ENCODE measurements at regions not wholly inside any gene's neighbourhood (a gene's known extent, or its start where the extent isn't known, plus 50 kb on each side); places are given as distances from the start of the nearest gene placed in this dataset.

DNA sequence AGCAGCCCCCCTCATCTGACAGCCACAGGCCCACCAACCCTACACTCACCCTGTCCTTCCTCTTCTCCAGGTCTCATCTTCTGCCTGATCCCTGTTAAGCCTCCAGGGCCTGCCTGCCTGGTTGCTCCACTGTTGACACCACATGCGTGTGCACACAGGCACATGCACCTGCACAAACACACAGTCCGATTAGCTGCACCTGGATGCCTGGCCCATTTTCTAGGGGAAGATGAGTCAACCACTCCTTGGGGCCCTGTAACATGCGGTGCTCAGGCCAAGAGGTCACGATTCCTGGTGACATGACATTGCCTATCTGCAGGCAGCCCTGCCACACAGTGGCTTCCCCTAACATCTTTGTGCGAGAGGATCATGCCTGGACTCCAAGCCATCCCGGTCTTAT is 498.4 kb downstream of the BCOR start:
- no peak for TF ChIP-seq POLR2A (IDR thresholded peaks at IDR 0.05)
- no peak for TF ChIP-seq CTCF (IDR thresholded peaks at IDR 0.05)
- no peak for TF ChIP-seq EP300 (IDR thresholded peaks at IDR 0.05)
